OCI-LY7 (cell line): ENCODE measurements at regions not wholly inside any gene's neighbourhood (a gene's known extent, or its start where the extent isn't known, plus 50 kb on each side); places are given as distances from the start of the nearest gene placed in this dataset.

Experiments used
- BruUV-seq: library from RNA; stranded (reverse); fragments of 400-500 nt; replicated peaks from 2 replicates; lab custom pipeline; 2021; lab: Mats Ljungman, UMichigan
- CTCF ChIA-PET: fragments of 300-600 bp; sonication (Branson Sonifier 250); formaldehyde crosslinking; loops from one replicate; lab custom pipeline; 2022; ENCODE audit warnings: antibody characterized with exemption; ENCODE audit not compliant: unreplicated experiment; lab: Charles Lee
- POLR2A ChIA-PET: fragments of 300-600 bp; sonication (Branson Sonifier 250); formaldehyde crosslinking; loops from one replicate; lab custom pipeline; 2022; ENCODE audit warnings: antibody characterized with exemption; lab: Charles Lee
- DNase-seq: peaks from one replicate; pipeline ENCODE4 v3.0.0-alpha.2; 2015; ENCODE audit warnings: low spot score
- H2AFZ ChIP-seq: fragments of 200-600 bp; sonication (generic), shearing (Covaris generic); 2 replicates; pipeline ENCODE4 v1.6.1; 2014; ENCODE audit warnings: mild to moderate bottlenecking, antibody characterized with exemption, low read length, moderate library complexity
- H3K27ac ChIP-seq: fragments of 200-600 bp; sonication (generic); 2 replicates; pipeline ENCODE4 v1.5.1; 2014; ENCODE audit warnings: mixed run types, low read depth, mild to moderate bottlenecking, moderate library complexity, low read length, inconsistent platforms; ENCODE audit not compliant: poor library complexity, severe bottlenecking
- H3K36me3 ChIP-seq: fragments of 200-600 bp; sonication (generic); 2 replicates; pipeline ENCODE4 v1.6.1; 2014; ENCODE audit warnings: mild to moderate bottlenecking, antibody characterized with exemption, low read length, moderate library complexity, mixed read lengths; ENCODE audit not compliant: insufficient read depth
- H3K4me1 ChIP-seq: fragments of 200-600 bp; sonication (generic); 2 replicates; pipeline ENCODE4 v1.5.1; 2014; ENCODE audit warnings: mild to moderate bottlenecking, low read length; ENCODE audit not compliant: insufficient read depth, poor library complexity, severe bottlenecking
- H3K4me2 ChIP-seq: fragments of 200-600 bp; sonication (generic); 2 replicates; pipeline ENCODE4 v1.6.1; 2014; ENCODE audit warnings: mild to moderate bottlenecking, low read length
- H3K4me3 ChIP-seq: fragments of 200-600 bp; sonication (generic); 2 replicates; pipeline ENCODE4 v1.5.1; 2014; ENCODE audit warnings: mild to moderate bottlenecking, low read depth, low read length; ENCODE audit not compliant: poor library complexity, severe bottlenecking
- H3K79me2 ChIP-seq: fragments of 200-600 bp; sonication (generic); 2 replicates; pipeline ENCODE4 v1.6.1; 2016; ENCODE audit warnings: low read depth, mild to moderate bottlenecking, low read length, moderate library complexity, mixed read lengths; ENCODE audit not compliant: insufficient read depth
- H3K9me2 ChIP-seq: fragments of 200-600 bp; sonication (generic); 2 replicates; pipeline ENCODE4 v1.6.1; 2016; ENCODE audit warnings: mild to moderate bottlenecking, low read length, mixed read lengths; ENCODE audit not compliant: insufficient read depth
- H3K9me3 ChIP-seq: fragments of 200-600 bp; sonication (generic); 2 replicates; pipeline ENCODE4 v1.6.1; 2014; ENCODE audit warnings: mild to moderate bottlenecking, mixed run types, low read length, mixed read lengths
- H4K20me1 ChIP-seq: fragments of 200-600 bp; sonication (generic); 2 replicates; pipeline ENCODE4 v1.6.1; 2014; ENCODE audit warnings: mild to moderate bottlenecking, antibody characterized with exemption, low read length, moderate library complexity, mixed read lengths; ENCODE audit not compliant: insufficient read depth
- EZH2phosphoT487 ChIP-seq: fragments of 200-600 bp; sonication (generic); IDR thresholded peaks from 2 replicates; pipeline ENCODE4 v1.6.1; 2018; ENCODE audit warnings: low read depth, borderline replicate concordance, mild to moderate bottlenecking, mixed run types, antibody characterized with exemption, low read length, moderate library complexity, mixed read lengths
- intact Hi-C: fragments of 100-400 bp; cut with micrococcal nuclease; formaldehyde crosslinking; loops from one replicate; pipeline ENCODE4 v1.10.0; 2022; ENCODE audit not compliant: unreplicated experiment
- TF ChIP-seq, protein P1 (sequence below): fragments of 200-600 bp; sonication (generic); conservative IDR thresholded peaks from 2 replicates; pipeline ENCODE4 v1.5.1; 2014; ENCODE audit warnings: mild to moderate bottlenecking, antibody characterized with exemption, low read length, moderate library complexity, mixed read lengths

DNA sequence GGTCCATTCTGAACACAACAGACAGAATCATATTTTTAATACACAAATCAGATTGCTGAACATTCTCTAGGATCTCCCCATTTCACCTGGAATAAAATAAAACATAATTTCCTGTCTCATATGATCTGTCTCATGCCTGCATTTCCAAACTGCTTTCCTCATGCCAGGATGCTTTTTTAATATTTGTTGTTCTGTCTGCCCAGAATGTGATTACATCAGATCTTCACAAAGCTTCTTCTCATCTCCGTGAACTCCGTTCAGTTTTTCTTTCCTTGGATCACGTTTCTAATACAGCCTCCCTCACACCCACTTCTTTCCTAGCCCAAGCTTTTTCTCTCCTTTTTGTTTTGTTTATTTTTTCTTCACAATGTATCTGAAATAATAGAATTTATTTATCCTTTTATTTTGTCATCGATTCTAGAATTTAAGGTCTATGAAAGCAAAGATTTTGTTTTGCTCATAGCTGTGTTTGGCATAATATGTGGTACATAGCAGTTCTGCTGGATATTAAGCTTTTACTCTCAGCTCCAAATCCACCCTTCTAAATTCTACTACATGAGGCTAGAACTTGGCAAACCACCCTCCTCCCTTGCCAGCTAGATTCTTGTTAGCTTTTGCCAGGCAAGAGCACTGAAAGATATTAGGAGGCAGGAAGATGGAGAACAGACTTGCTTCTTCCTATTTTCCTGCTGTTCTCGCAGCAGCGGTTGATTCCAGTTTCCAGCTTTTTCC is 165.5 kb upstream of the SLIT2 start:
- H3K79me2 ChIP-seq = no peaks in the 10 kb centered on the region
- ChIA-PET POLR2A (interaction anchor here (0.6 kb wide), 1 partner anchor 328 kb away, joined by 3 read pairs; no protein-coding TSS in a partner anchor), CTCF (no interaction called here)
- no peak overlapping the region for H3K4me3 ChIP-seq
- no peak overlapping the region for H3K4me2 ChIP-seq
- no peaks in the 10 kb centered on the region for H4K20me1 ChIP-seq
- no peak overlapping the region for H2AFZ ChIP-seq
- H3K4me1 ChIP-seq = no peaks in the 10 kb centered on the region
- BruUV-seq = no TSS peak
- no peaks in the 10 kb centered on the region for H3K36me3 ChIP-seq
- no peak for DNase-seq
- intact Hi-C loops = no loop called here
- TF ChIP-seq, protein P1, sequence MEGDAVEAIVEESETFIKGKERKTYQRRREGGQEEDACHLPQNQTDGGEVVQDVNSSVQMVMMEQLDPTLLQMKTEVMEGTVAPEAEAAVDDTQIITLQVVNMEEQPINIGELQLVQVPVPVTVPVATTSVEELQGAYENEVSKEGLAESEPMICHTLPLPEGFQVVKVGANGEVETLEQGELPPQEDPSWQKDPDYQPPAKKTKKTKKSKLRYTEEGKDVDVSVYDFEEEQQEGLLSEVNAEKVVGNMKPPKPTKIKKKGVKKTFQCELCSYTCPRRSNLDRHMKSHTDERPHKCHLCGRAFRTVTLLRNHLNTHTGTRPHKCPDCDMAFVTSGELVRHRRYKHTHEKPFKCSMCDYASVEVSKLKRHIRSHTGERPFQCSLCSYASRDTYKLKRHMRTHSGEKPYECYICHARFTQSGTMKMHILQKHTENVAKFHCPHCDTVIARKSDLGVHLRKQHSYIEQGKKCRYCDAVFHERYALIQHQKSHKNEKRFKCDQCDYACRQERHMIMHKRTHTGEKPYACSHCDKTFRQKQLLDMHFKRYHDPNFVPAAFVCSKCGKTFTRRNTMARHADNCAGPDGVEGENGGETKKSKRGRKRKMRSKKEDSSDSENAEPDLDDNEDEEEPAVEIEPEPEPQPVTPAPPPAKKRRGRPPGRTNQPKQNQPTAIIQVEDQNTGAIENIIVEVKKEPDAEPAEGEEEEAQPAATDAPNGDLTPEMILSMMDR = no peak
- no peak for TF ChIP-seq EZH2phosphoT487
- H3K9me2 ChIP-seq = no peaks in the 10 kb centered on the region
- H3K27ac ChIP-seq = no peak overlapping the region
- no peaks in the 10 kb centered on the region for H3K9me3 ChIP-seq

DNA sequence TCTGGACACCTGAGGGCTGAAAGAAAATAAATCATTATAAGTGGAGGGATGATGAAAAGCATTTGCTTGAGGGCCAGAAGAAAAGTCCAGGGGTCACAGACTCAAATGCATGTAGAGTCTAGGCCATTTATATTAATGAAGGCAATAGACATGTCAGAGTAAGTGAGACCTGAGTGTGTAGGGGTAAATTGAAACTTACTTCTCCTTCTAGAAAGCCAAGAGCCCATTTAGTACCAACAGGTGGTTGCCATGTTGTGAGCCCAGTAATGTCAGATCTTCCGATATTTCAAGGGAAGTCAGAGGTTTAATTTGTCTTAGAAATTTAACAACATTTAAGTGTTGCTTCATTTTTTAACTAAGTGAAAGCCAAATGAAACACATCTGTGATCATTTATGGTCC is 166.1 kb upstream of the SLIT2 start:
- POLR2A ChIA-PET = interaction anchor here (0.6 kb wide), 1 partner anchor 329 kb away, joined by 3 read pairs; no protein-coding TSS in a partner anchor
- Histone ChIP-seq H3K4me2 (no peak overlapping the region), H3K4me1 (no peaks in the 10 kb centered on the region), H3K79me2 (no peaks in the 10 kb centered on the region), H3K27ac (no peak overlapping the region), H3K4me3 (no peak overlapping the region), H3K36me3 (no peaks in the 10 kb centered on the region), H2AFZ (no peak overlapping the region), H3K9me2 (no peaks in the 10 kb centered on the region), H4K20me1 (no peaks in the 10 kb centered on the region), H3K9me3 (no peaks in the 10 kb centered on the region)
- intact Hi-C loops = no loop called here
- BruUV-seq = no TSS peak
- TF ChIP-seq, protein P1 = no peak
- no peak for TF ChIP-seq EZH2phosphoT487
- CTCF ChIA-PET = no interaction called here
- DNase-seq = no peak

DNA sequence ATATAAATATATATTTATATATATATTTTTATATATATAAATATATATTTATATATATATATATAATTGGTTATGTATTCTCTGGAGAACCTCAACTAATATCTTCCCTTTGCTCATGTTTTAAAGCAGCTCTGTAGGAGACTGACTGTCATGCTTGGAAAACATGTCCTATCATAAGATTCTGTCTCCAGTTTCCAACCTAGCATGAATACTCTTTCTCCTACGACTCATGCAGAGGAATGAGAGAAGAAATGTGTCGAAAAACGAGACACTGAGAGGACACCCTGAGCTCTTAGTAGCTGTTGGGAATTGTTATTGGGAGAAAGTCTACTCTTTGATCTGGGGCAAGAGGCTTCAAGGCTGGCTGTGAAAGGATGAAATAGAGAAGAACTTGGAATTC is 166.5 kb upstream of the SLIT2 start:
- Histone ChIP-seq H4K20me1 (no peaks in the 10 kb centered on the region), H3K4me2 (no peak overlapping the region), H3K9me2 (no peaks in the 10 kb centered on the region), H3K4me3 (no peak overlapping the region), H3K36me3 (no peaks in the 10 kb centered on the region), H2AFZ (no peak overlapping the region), H3K9me3 (no peaks in the 10 kb centered on the region), H3K79me2 (no peaks in the 10 kb centered on the region), H3K4me1 (no peaks in the 10 kb centered on the region), H3K27ac (no peak overlapping the region)
- ChIA-PET CTCF (no interaction called here), POLR2A (no interaction called here)
- BruUV-seq = no TSS peak
- no peak for DNase-seq
- no peak for TF ChIP-seq EZH2phosphoT487
- TF ChIP-seq, protein P1 = no peak
- intact Hi-C loops = no loop called here
